Ishikawa (cell line): ENCODE measurements at regions not wholly inside any gene's neighbourhood (a gene's known extent, or its start where the extent isn't known, plus 50 kb on each side); places are given as distances from the start of the nearest gene placed in this dataset.

Source experiments
- CEBPB ChIP-seq: IDR thresholded peaks from 2 replicates; pipeline ENCODE4 v1.6.1; 2012
- CREB1 ChIP-seq: IDR thresholded peaks from 2 replicates; pipeline ENCODE4 v1.6.1; 2012; ENCODE audit warnings: low read depth
- EGR1 ChIP-seq: IDR thresholded peaks from 2 replicates; pipeline ENCODE4 v1.6.1; 2012
- EP300 ChIP-seq: IDR thresholded peaks from 2 replicates; pipeline ENCODE4 v1.6.1; 2012; ENCODE audit warnings: borderline replicate concordance
- FOXM1 ChIP-seq: IDR thresholded peaks from 2 replicates; pipeline ENCODE4 v1.6.1; 2012; ENCODE audit warnings: low read depth, borderline replicate concordance
- NFIC ChIP-seq: IDR thresholded peaks from 2 replicates; pipeline ENCODE4 v1.6.1; 2012
- RAD21 ChIP-seq: IDR thresholded peaks from 2 replicates; pipeline ENCODE4 v1.6.1; 2012; ENCODE audit warnings: low read depth
- TAF1 ChIP-seq: IDR thresholded peaks from 2 replicates; pipeline ENCODE4 v1.6.1; 2012; ENCODE audit warnings: low read depth, mild to moderate bottlenecking
- TCF12 ChIP-seq: IDR thresholded peaks from 2 replicates; pipeline ENCODE4 v1.6.1; 2012; ENCODE audit warnings: low read depth
- TEAD4 ChIP-seq: IDR thresholded peaks from 2 replicates; pipeline ENCODE4 v1.6.1; 2012
- YY1 ChIP-seq: IDR thresholded peaks from 2 replicates; pipeline ENCODE4 v1.6.1; 2012; ENCODE audit warnings: low read depth
- ZBTB7A ChIP-seq: IDR thresholded peaks from 2 replicates; pipeline ENCODE4 v1.6.1; 2012; ENCODE audit warnings: low read depth
- TF ChIP-seq, protein P1 (sequence below): IDR thresholded peaks from 2 replicates; pipeline ENCODE4 v1.6.1; 2012
- TF ChIP-seq, protein P2 (sequence below): IDR thresholded peaks from 2 replicates; pipeline ENCODE4 v1.6.1; 2012; ENCODE audit warnings: low read depth, mild to moderate bottlenecking
- TF ChIP-seq, protein P3 (sequence below): IDR thresholded peaks from 2 replicates; pipeline ENCODE4 v1.6.1; 2012

DNA sequence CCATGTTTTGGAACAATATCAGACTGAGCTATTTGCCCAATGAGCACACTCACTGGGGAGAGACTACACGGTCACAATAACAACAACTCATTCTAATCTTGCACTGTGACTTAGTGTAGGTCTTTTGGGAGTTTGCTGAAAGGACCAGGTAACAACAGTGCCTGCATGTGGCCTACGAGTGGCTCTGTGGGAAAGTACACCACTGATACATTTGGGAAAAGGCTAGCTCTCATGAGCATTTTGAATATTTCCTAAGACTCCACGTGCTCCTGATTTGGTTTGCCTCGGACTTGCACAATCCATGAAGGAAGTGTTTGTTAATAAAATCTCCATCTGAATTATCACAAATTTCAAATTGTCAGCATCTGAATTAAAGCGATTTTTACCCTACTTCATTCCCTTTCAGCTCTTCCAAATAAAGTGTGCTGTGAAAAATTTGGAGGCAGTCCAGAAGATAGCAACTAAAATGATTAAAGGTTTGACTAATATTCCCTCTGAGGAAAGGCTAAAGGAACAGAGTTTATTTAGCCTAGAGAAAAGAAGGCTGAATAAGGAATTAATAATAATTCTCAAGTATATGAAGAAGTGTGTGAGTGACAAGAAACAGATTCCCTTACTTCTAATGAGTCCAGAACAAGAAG is 406.4 kb downstream of the PPARGC1A start:
- TF ChIP-seq, protein P1, sequence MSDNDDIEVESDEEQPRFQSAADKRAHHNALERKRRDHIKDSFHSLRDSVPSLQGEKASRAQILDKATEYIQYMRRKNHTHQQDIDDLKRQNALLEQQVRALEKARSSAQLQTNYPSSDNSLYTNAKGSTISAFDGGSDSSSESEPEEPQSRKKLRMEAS, result no peak
- TF ChIP-seq RAD21, result no peak
- TF ChIP-seq EGR1, result no peak
- TF ChIP-seq CREB1, result no peak
- TF ChIP-seq ZBTB7A, result no peak
- TF ChIP-seq TEAD4, result no peak
- TF ChIP-seq NFIC, result no peak
- no peak for TF ChIP-seq YY1
- TF ChIP-seq FOXM1, result no peak
- TF ChIP-seq TCF12, result no peak
- TF ChIP-seq EP300, result no peak
- TF ChIP-seq, protein P2, sequence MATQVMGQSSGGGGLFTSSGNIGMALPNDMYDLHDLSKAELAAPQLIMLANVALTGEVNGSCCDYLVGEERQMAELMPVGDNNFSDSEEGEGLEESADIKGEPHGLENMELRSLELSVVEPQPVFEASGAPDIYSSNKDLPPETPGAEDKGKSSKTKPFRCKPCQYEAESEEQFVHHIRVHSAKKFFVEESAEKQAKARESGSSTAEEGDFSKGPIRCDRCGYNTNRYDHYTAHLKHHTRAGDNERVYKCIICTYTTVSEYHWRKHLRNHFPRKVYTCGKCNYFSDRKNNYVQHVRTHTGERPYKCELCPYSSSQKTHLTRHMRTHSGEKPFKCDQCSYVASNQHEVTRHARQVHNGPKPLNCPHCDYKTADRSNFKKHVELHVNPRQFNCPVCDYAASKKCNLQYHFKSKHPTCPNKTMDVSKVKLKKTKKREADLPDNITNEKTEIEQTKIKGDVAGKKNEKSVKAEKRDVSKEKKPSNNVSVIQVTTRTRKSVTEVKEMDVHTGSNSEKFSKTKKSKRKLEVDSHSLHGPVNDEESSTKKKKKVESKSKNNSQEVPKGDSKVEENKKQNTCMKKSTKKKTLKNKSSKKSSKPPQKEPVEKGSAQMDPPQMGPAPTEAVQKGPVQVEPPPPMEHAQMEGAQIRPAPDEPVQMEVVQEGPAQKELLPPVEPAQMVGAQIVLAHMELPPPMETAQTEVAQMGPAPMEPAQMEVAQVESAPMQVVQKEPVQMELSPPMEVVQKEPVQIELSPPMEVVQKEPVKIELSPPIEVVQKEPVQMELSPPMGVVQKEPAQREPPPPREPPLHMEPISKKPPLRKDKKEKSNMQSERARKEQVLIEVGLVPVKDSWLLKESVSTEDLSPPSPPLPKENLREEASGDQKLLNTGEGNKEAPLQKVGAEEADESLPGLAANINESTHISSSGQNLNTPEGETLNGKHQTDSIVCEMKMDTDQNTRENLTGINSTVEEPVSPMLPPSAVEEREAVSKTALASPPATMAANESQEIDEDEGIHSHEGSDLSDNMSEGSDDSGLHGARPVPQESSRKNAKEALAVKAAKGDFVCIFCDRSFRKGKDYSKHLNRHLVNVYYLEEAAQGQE, result no peak
- no peak for TF ChIP-seq CEBPB
- TF ChIP-seq, protein P3, sequence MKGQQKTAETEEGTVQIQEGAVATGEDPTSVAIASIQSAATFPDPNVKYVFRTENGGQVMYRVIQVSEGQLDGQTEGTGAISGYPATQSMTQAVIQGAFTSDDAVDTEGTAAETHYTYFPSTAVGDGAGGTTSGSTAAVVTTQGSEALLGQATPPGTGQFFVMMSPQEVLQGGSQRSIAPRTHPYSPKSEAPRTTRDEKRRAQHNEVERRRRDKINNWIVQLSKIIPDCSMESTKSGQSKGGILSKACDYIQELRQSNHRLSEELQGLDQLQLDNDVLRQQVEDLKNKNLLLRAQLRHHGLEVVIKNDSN, result no peak
- no peak for TF ChIP-seq TAF1

DNA sequence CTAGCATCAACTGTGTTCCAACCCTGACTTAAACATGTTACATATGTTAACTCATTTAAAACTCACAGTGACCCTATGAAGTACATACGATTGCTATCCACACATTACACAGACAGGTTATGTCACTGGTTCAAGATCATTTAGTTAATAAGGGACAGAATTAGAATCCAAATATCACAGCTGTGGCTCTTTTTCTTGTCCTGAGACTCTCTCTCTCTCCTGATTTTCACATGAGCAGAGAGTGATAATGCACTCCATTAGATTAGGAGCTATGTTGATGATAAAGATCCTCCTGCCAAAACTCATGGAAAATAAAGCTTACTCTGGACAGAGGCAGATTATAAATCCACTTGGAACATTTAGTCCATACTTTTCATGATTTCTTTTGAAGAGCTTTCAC is 408.3 kb downstream of the PPARGC1A start:
- TF ChIP-seq YY1 (no peak), RAD21 (no peak)

DNA sequence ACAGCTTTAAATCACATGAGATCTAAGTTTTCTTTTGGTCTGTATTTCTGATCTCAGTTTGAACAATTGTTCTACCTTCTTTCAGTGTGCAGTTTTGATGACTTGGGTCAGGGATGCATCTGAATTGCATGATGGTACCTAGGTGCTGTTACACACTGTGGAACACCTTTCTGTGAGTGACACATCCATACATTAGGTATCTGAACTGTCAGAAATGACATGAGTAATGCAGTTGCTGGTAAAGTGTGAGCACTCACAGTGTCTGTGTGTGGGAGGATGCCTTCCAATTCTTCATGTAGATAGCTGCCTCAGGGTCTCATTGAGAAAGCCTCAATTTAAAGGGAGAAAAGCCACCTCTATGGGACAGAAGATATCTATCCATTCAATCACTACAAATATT is 411.9 kb downstream of the PPARGC1A start:
- TF ChIP-seq, protein P1, result no peak

DNA sequence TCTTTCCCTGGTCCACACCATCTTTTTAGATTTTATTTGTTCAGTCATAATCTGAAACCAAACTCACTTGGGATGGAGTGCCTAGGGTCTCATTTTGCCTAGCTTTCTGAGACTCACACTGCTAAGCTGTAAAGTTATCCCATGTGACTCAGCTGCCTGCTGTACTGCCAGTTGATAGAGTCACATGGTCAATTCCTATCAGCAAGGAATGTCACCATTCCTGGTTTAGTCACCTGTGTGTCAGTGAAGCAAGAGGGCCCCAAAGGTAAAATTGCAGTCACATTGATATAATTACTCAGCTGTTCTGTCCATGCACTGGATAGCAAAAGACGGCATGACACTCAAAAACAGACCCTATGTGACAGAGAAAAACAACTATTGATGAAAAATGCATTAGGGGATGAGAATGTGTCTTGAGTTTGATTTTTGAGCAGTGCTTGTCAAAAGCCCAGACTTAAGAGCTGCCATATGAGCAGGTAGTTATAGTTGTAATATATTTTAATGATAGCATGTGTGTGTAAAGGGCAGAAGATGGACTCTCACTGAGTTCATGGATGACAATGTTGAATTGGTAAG is 413.2 kb downstream of the PPARGC1A start:
- TF ChIP-seq, protein P3, result peak; percentile 49; the same call in 1 of the 2 replicates
- no peak for TF ChIP-seq TCF12

DNA sequence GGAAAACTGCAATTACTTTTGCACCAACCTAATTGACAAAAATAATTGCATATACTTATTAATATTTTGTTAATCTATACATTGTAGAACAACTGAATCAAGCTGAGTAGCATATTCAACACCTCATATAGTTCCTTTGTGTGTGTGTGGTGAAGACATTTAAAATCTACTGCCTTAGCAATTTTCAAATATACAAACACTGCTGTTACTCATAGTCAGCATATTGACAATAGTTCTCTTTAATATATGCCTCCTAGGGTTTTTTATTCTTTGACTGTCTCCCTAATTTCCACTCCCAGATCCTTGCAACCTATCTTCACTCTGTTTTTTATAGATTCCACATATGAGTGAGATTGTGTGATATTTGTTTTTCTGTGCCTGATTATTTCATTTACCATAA is 426.8 kb downstream of the PPARGC1A start:
- TF ChIP-seq RAD21, result no peak
- TF ChIP-seq TEAD4, result no peak
- TF ChIP-seq YY1, result no peak
- no peak for TF ChIP-seq EP300
- TF ChIP-seq TCF12, result no peak
- no peak for TF ChIP-seq CREB1
- no peak for TF ChIP-seq CEBPB
- TF ChIP-seq TAF1, result no peak
- TF ChIP-seq, protein P2, result no peak
- TF ChIP-seq FOXM1, result no peak
- TF ChIP-seq NFIC, result no peak
- TF ChIP-seq ZBTB7A, result no peak

DNA sequence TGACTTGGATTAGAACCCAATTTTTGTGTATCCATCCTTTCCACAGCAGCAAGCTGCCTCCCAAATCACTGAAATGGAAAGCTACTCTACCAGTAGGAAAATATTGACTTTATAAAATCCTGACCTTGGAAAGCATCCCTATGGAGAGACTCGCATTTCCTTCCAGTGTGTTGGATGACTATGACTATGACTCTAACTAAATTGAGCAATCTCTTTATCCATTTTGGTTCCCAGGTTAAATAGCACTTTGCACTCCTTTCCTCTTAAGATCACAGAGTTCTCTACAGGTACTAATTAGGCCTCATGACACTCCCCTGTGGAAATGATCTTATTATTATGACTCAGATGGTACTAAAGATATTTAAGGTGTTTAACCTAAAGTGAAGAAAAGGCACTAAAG is 431.8 kb downstream of the PPARGC1A start:
- TF ChIP-seq, protein P2, result no peak
- TF ChIP-seq CREB1, result no peak
- TF ChIP-seq RAD21, result no peak
